ENCODE measurements at regions not wholly inside any gene's neighbourhood (a gene's known extent, or its start where the extent isn't known, plus 50 kb on each side); places are given as distances from the start of the nearest gene placed in this dataset.

DNA sequence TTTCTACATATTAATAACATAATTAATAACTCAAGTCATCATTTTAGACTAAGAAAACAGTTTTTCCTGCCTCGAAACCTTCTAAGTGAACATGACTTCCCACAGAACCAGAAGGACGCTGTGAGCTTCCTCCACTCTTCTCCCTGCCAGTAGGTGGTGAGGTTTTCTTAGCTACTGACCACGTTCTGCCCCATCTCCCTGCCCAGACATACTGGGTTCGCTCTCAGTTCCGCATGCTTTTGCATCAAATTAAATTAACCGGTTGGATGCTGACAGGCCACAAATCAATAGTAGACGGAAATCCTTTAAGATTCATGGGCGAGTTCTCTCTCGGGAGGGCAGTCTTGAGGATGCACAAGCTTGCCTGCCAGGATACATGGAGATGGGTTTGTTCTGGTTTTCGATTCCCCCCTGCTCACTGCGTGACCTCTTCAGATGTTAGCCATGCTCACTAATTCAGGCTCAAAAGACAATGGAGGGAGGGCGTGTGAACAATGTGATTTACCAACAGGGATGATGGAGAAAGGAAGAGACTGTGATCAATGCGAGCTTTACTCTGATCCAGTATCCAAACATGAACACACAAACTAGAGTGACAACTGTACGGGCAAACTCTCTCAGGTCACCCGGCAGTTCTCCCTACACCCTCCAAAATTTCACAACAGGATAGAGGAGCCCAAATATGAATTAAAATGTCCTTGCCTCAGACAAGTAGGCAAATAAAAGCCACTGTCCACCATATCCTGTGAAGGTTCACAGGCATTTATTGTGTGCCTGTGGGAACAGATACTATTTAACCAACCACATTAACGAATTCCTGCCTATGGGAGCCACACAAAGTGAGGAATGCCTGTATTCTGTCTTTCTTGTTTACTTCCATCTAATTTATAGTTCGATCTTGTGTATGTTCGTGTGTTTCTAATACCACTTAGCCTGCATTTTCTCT lies 375.7 kb downstream of the EIPR1 start:
- Mint-ChIP-seq H3K9me3 (no peaks in the 10 kb centered on the region), H3K4me3 (no peak overlapping the region), H3K36me3 (ENCODE audit: low read depth) (no peaks in the 10 kb centered on the region), H3K27me3 (ENCODE audit: low read depth) (peaks cover 30% of the 10 kb centered on the region), H3K27ac (no peak overlapping the region), H3K4me1 (ENCODE audit: low read depth) (peaks cover 3% of the 10 kb centered on the region)
- no peak for DNase-seq
- CTCF ChIA-PET, result interaction anchor here (0.6 kb wide), 1 partner anchor 157 kb away, joined by 3 read pairs; no protein-coding TSS in a partner anchor
- intact Hi-C loops (cut with micrococcal nuclease), result loop anchor here (2.0 to 5.0 kb wide), 2 partner anchors 301 to 460 kb away; no protein-coding TSS in a partner anchor

DNA sequence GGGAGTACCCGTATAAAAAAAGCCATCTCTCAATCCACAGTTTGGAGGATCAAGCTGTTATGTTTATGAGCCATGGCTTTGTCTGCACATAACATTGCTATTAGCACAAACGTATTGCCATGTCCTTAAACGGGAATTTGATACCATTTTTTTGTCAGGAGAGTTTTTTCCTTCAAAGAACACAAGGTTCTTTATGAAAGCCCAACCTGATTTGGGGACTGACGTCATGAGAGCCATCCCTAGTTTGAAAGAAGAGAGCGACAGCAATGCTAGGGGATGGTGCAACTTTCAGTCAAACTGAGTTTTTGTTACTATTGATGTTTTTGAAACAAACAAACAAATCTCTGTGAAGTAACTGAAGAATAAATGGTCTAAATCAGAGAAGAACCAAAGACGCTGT lies 376.6 kb downstream of the EIPR1 start:
- H3K4me1 Mint-ChIP-seq (ENCODE audit: low read depth), result peaks cover 3% of the 10 kb centered on the region
- H3K9me3 Mint-ChIP-seq, result no peaks in the 10 kb centered on the region
- peaks cover 25% of the 10 kb centered on the region for H3K27me3 Mint-ChIP-seq (ENCODE audit: low read depth)
- intact Hi-C loops (cut with micrococcal nuclease), result loop anchor here (2.0 to 5.0 kb wide), 2 partner anchors 302 to 461 kb away; no protein-coding TSS in a partner anchor
- no peak overlapping the region for H3K27ac Mint-ChIP-seq
- no peak overlapping the region for H3K4me3 Mint-ChIP-seq
- no peaks in the 10 kb centered on the region for H3K36me3 Mint-ChIP-seq (ENCODE audit: low read depth)
- CTCF ChIA-PET, result no interaction called here
- DNase-seq, result no peak

DNA sequence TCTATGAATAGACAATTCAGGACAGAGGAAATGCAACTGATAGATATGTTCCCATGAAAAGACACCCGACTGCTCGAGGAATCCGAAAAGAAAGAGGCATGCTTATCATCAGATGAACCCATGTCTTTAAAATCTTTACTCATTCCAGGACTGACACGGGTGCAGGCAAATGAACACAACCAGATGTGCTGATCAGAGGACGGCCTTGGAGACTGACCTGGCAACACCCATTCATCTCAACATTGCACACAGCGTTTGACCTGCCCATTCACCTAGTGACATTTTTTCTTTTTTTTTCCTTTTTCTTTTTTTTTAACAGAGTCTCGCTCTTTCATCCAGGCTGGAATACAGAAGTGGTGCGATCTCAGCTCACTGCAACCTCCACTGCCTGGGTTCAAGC lies 377.5 kb downstream of the EIPR1 start:
- H3K4me3 Mint-ChIP-seq, result no peak overlapping the region
- no peak overlapping the region for H3K27ac Mint-ChIP-seq
- no peaks in the 10 kb centered on the region for H3K9me3 Mint-ChIP-seq
- intact Hi-C loops (cut with micrococcal nuclease), result loop anchor here (2.0 to 5.0 kb wide), 2 partner anchors 303 to 462 kb away; no protein-coding TSS in a partner anchor
- CTCF ChIA-PET, result interaction anchor here (0.6 kb wide), 1 partner anchor 26 kb away, joined by 3 read pairs; no protein-coding TSS in a partner anchor
- no peak for DNase-seq
- peaks cover 3% of the 10 kb centered on the region for H3K4me1 Mint-ChIP-seq (ENCODE audit: low read depth)
- no peaks in the 10 kb centered on the region for H3K36me3 Mint-ChIP-seq (ENCODE audit: low read depth)
- peaks cover 20% of the 10 kb centered on the region for H3K27me3 Mint-ChIP-seq (ENCODE audit: low read depth)

DNA sequence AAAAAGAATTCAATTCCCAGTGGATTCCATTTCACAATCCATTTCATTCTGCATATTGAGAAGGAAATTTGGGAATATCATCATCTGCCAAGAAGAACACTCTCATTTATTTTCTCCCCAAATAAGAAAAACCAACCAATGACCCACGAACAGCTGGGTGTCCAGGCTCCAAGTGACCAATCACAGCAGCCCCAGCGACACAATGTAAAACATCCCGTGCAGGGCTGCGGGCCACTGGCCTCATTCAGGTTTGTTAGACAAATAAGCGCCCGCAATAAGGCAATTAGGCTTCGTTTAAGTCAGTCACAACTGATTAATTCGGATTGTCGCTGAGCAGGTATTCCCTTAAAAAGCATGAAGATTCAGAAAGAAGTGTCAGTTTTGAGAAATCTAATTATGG lies 378.6 kb downstream of the EIPR1 start:
- Mint-ChIP-seq H3K4me1 (ENCODE audit: low read depth) (peaks cover 3% of the 10 kb centered on the region), H3K36me3 (ENCODE audit: low read depth) (no peaks in the 10 kb centered on the region), H3K27ac (no peak overlapping the region), H3K4me3 (no peak overlapping the region), H3K9me3 (no peaks in the 10 kb centered on the region), H3K27me3 (ENCODE audit: low read depth) (peaks cover 19% of the 10 kb centered on the region)
- CTCF ChIA-PET, result no interaction called here
- no peak for DNase-seq
- intact Hi-C loops (cut with micrococcal nuclease), result no loop called here

DNA sequence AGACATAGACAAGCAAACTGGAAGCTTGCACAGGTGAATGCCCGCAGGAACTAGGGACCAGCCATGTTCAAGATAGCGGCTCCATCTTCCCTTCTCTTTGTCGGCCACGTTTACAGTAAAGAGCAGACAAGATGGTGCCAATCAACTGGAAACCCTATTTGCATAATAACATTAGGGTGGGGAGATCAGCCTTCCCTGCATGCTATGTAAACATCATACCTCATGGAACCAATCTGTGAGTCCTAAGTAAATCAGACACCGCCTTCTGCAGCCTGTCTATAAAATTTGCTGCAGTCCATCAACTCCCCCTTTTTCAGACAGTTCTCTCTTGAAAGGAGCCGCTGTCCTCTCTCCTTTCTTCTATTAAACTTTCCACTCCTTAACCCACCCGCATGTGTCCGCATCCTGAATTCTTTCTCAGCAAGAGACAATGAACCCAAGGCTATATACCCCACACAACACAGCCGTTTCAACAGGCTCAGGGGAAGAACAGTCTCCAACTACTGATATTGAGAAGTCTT lies 384.4 kb downstream of the EIPR1 start:
- Mint-ChIP-seq H3K27me3 (ENCODE audit: low read depth) (peaks cover 25% of the 10 kb centered on the region), H3K4me1 (ENCODE audit: low read depth) (no peaks in the 10 kb centered on the region), H3K36me3 (ENCODE audit: low read depth) (no peaks in the 10 kb centered on the region), H3K4me3 (no peak overlapping the region), H3K9me3 (no peaks in the 10 kb centered on the region), H3K27ac (no peak overlapping the region)
- intact Hi-C loops (cut with micrococcal nuclease), result no loop called here
- no peak for DNase-seq
- CTCF ChIA-PET, result no interaction called here

DNA sequence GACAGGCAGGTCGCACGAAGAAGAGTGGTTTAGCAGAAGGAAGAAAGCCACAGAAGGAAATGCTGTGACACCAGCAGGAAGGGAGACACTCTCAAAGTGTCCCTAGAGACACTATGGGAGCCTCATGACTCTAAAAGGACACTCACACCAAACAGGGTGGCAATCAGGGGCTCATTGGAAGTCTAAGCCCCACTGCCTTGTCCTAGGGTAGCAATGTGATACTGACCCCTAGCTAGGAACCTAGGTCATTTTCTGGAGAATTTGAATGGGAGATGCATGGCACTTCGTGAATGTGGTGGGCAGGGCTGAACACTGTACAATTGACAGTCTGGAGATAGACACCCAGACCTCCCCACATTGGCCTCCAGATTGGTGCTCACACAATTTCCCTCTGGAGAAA lies 385.0 kb downstream of the EIPR1 start:
- H3K4me3 Mint-ChIP-seq, result no peak overlapping the region
- no peak overlapping the region for H3K27ac Mint-ChIP-seq
- H3K36me3 Mint-ChIP-seq (ENCODE audit: low read depth), result no peaks in the 10 kb centered on the region
- intact Hi-C loops (cut with micrococcal nuclease), result no loop called here
- no peaks in the 10 kb centered on the region for H3K4me1 Mint-ChIP-seq (ENCODE audit: low read depth)
- peaks cover 3% of the 10 kb centered on the region for H3K9me3 Mint-ChIP-seq
- no peak for DNase-seq
- CTCF ChIA-PET, result no interaction called here
- H3K27me3 Mint-ChIP-seq (ENCODE audit: low read depth), result peaks cover 21% of the 10 kb centered on the region

DNA sequence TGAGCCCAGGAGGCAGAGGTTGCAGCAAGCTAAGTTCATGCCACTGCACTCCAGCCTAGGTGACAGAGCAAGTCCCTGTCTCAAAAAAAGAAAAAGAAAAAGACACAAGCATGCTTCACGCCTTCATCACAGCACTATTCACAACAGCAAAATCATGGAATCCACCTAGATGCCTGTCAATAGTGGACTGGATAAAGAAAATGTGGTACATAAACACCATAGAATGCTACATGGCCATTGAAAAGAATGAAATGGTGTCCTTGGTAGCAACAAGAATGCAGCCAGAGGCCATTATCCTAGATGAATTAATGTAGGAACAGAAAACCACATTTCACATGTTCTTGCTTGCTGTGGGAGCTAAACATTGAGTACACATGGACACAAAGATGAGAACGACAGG lies 392.6 kb downstream of the EIPR1 start:
- Mint-ChIP-seq H3K9me3 (peaks cover 3% of the 10 kb centered on the region), H3K36me3 (ENCODE audit: low read depth) (no peaks in the 10 kb centered on the region), H3K4me1 (ENCODE audit: low read depth) (no peaks in the 10 kb centered on the region), H3K4me3 (no peak overlapping the region), H3K27me3 (ENCODE audit: low read depth) (peaks cover 10% of the 10 kb centered on the region), H3K27ac (no peak overlapping the region)
- intact Hi-C loops (cut with micrococcal nuclease), result no loop called here
- CTCF ChIA-PET, result no interaction called here
- no peak for DNase-seq

DNA sequence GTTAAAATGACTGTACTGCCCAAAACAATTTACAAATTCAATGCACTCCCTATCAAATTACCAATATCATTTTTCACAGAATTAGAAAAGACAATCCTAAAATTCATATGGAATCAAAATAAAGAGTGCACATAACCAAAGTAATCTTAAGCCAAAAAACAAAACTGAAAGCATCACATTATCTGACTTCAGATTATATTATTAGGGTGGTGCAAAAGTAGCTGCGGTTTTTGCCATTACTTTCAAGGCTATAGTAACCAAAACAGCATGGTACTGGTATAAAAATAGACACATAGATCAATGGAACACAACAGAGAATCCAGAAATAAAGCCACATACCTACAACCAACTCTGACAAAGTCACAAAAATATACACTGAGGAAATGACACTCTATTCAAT lies 396.6 kb downstream of the EIPR1 start:
- Mint-ChIP-seq H3K9me3 (no peaks in the 10 kb centered on the region), H3K4me1 (ENCODE audit: low read depth) (no peaks in the 10 kb centered on the region), H3K27ac (no peak overlapping the region), H3K36me3 (ENCODE audit: low read depth) (no peaks in the 10 kb centered on the region), H3K4me3 (no peak overlapping the region), H3K27me3 (ENCODE audit: low read depth) (peaks cover 8% of the 10 kb centered on the region)
- intact Hi-C loops (cut with micrococcal nuclease), result no loop called here
- CTCF ChIA-PET, result no interaction called here
- no peak for DNase-seq

DNA sequence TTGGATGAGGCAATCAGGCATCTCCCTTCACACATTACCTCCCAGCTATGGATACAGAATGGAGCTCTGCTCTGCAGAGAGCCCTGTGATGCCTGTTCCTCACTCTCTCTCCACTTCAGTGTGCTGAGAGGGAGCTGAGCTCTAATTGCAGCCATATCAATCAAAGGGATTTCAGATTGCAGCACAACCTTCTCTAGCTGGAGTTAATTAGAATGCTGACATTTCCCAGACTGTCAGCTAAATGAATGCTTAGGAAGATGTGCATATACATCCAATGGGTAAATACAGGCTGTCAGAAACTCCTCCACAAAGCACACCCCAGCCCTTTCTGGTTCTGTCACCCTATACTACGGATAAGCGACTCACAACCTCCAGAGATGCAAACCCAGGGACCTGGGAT lies 402.6 kb downstream of the EIPR1 start:
- no peaks in the 10 kb centered on the region for H3K36me3 Mint-ChIP-seq (ENCODE audit: low read depth)
- H3K27ac Mint-ChIP-seq, result no peak overlapping the region
- intact Hi-C loops (cut with micrococcal nuclease), result no loop called here
- H3K4me3 Mint-ChIP-seq, result no peak overlapping the region
- CTCF ChIA-PET, result no interaction called here
- no peaks in the 10 kb centered on the region for H3K4me1 Mint-ChIP-seq (ENCODE audit: low read depth)
- peaks cover 15% of the 10 kb centered on the region for H3K27me3 Mint-ChIP-seq (ENCODE audit: low read depth)
- no peaks in the 10 kb centered on the region for H3K9me3 Mint-ChIP-seq
- DNase-seq, result no peak

DNA sequence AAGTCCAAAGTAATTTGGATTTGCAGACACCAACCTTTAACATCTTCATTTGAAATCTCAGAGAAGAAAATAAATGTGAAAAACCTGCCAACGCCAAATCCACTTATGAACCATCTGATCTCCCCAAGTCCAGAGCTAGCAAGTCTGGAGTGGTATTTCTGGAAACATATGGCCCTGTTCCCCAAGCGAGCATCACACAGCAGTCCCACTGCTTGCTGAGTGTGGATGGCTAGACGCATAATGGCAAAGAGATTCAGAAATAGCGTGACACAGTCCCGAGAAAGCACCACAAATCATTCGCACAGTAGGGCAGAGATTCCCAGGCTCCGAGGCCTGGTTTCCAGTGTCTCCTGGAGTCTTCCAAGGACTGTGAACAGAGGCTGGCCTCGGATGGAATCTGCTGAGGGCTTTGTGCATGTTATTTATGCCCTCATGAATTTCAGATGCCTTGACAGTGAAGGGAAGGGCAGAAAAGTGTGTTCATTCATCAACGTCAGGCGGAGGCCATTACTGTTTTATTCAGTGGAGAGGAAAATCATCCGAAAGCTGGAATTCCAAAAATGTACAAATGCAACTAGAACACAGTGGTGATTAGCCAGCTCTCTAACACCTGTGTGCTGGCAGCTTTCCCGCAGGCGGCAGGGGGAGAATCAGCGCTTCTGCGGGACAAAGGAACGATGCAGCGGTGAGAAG lies 417.0 kb downstream of the EIPR1 start:
- Mint-ChIP-seq H3K4me3 (no peak overlapping the region), H3K36me3 (ENCODE audit: low read depth) (no peaks in the 10 kb centered on the region), H3K9me3 (peaks cover 4% of the 10 kb centered on the region), H3K4me1 (ENCODE audit: low read depth) (no peaks in the 10 kb centered on the region), H3K27me3 (ENCODE audit: low read depth) (no peaks in the 10 kb centered on the region), H3K27ac (no peak overlapping the region)
- CTCF ChIA-PET, result no interaction called here
- intact Hi-C loops (cut with micrococcal nuclease), result no loop called here
- DNase-seq, result no peak

DNA sequence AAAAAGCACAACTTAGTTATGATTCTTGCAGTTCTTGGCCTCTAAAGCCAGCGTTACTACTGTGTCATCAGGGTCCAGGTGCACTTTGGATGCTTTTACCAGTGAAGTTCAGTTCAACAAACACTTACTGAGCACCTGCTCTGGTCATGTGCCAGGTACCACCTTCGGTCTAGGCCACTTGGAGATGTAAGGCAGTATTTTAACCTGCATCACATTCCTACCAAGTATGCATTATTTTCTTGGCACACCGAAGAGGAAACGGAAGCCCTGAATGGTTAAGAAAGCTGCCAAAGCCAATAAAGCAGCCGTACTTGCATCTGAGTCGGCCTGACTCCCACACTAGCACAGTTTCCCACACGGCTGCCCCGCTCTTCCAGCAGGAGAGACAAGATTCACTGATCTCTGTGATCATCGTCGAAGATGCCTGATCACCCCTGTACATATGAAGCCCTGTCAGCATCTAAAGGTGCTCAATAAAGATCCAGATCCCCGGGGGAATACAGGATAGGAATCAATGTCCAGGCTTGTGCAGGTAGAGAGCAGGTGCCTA lies 427.1 kb downstream of the EIPR1 start:
- no peak for DNase-seq
- peaks cover 6% of the 10 kb centered on the region for H3K9me3 Mint-ChIP-seq
- peaks cover 14% of the 10 kb centered on the region for H3K27me3 Mint-ChIP-seq (ENCODE audit: low read depth)
- no peaks in the 10 kb centered on the region for H3K36me3 Mint-ChIP-seq (ENCODE audit: low read depth)
- no peak overlapping the region for H3K27ac Mint-ChIP-seq
- intact Hi-C loops (cut with micrococcal nuclease), result no loop called here
- H3K4me3 Mint-ChIP-seq, result no peak overlapping the region
- CTCF ChIA-PET, result no interaction called here
- H3K4me1 Mint-ChIP-seq (ENCODE audit: low read depth), result no peaks in the 10 kb centered on the region

DNA sequence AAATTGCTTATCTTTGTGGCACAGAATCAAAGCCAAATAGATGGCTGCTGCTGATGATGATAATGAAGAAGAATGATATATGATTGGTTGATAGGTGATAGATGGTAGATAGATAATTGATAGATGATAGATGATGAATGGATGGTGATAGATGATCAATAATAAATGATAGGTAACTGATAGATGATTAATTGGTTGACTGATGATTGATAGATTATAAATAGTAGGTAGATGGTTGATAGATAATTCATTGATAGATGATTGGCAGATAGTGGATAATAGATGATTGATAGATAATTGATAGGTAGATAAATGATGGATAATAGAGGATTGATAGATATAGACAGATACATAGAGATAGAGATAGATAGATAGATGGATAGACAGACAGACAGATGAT lies 430.2 kb downstream of the EIPR1 start:
- Mint-ChIP-seq H3K36me3 (ENCODE audit: low read depth) (peaks cover 1% of the 10 kb centered on the region), H3K4me1 (ENCODE audit: low read depth) (no peaks in the 10 kb centered on the region), H3K4me3 (no peak overlapping the region), H3K27me3 (ENCODE audit: low read depth) (peaks cover 10% of the 10 kb centered on the region), H3K27ac (no peak overlapping the region), H3K9me3 (peaks cover 20% of the 10 kb centered on the region)
- DNase-seq, result no peak
- intact Hi-C loops (cut with micrococcal nuclease), result no loop called here
- CTCF ChIA-PET, result no interaction called here

Data from activated naive CD4-positive, alpha-beta T cell treated with anti-CD3 and anti-CD28 coated beads for 36 hours (primary cell).